Transverse colon (tissue), 4 donors: ENCODE measurements at regions not wholly inside any gene's neighbourhood (a gene's known extent, or its start where the extent isn't known, plus 50 kb on each side); places are given as distances from the start of the nearest gene placed in this dataset.

Source experiments
- DNase-seq: peaks from one replicate; pipeline ENCODE4 v3.0.0-alpha.2; 2019
- H3K27ac ChIP-seq, 4 donors: fragments of 200-600 bp; sonication (generic); 2 replicates each; pipeline ENCODE4 v1.5.1; 2016 to 2018; ENCODE audit warnings: inconsistent platforms in 4 of 4
- H3K27me3 ChIP-seq: fragments of 200-600 bp; sonication (generic); 2 replicates; pipeline ENCODE4 v1.5.1; 2017; ENCODE audit warnings: inconsistent platforms
- H3K36me3 ChIP-seq, 4 donors: fragments of 200-600 bp; sonication (generic); 2 replicates each; pipeline ENCODE4 v1.5.1; 2017 to 2019; ENCODE audit warnings: inconsistent platforms in 4 of 4
- H3K4me1 ChIP-seq, 4 donors: fragments of 200-600 bp; sonication (generic); 2 replicates each; pipeline ENCODE4 v1.5.1; 2017 to 2020; ENCODE audit warnings: inconsistent platforms in 4 of 4
- H3K4me3 ChIP-seq, 4 donors: fragments of 200-600 bp; sonication (generic); 1 replicate in 1 of 4; 2 replicates in 3 of 4; pipeline versions ENCODE4 v1.5.1 to v1.6.1; 2017 to 2019; ENCODE audit warnings: inconsistent platforms in 4 of 4
- H3K9me3 ChIP-seq, 2 donors: fragments of 200-600 bp; sonication (generic); 2 replicates each; pipeline ENCODE4 v1.5.1; 2017 to 2019; ENCODE audit warnings: inconsistent platforms in 2 of 2
- CTCF ChIP-seq, 5 experiments: fragments of 200-600 bp in 3 of 5; fragments of 450-650 bp in 2 of 5; sonication (generic) in 3 of 5; IDR thresholded peaks; 1 replicate in 2 of 5; 2 replicates in 3 of 5; pipeline ENCODE4 v1.5.1; 2016 to 2017; ENCODE audit warnings: antibody characterized with exemption in 5 of 5, inconsistent platforms in 3 of 5, mild to moderate bottlenecking in 2 of 5, moderate library complexity in 1 of 5
- EP300 ChIP-seq: sonication (generic); formaldehyde crosslinking; IDR thresholded peaks from one replicate; pipeline ENCODE4 v1.6.1; 2017; ENCODE audit warnings: antibody characterized with exemption, low read depth
- POLR2A ChIP-seq: fragments of 450-650 bp; IDR thresholded peaks from one replicate; pipeline ENCODE4 v1.6.1; 2016; ENCODE audit warnings: antibody characterized with exemption, mild to moderate bottlenecking, moderate library complexity
- POLR2AphosphoS5 ChIP-seq, 3 donors: sonication (generic); formaldehyde crosslinking; IDR thresholded peaks; one replicate each; pipeline ENCODE4 v1.6.1; 2016; ENCODE audit warnings: antibody characterized with exemption in 3 of 3
- WGBS, 2 donors: methylation state at CpG; one replicate each; pipeline ENCODE4 v1.1.5; 2018; ENCODE audit warnings: low coverage in 1 of 2; 5-methylcytosine and 5-hydroxymethylcytosine counted together
- in situ Hi-C, 4 donors: fragments of 200-750 bp; cut with MboI; loops; one replicate each; pipeline versions ENCODE4 v1.15.0 to v1.15.1; 2017; ENCODE audit warnings: low sequenced_read_pairs in 3 of 4, low pct_ligation_motif_present in 1 of 4, low pct_unique_long_range_greater_than_20kb in 1 of 4
- intact Hi-C: fragments of 100-400 bp; cut with DNase I; formaldehyde crosslinking; loops from one replicate; pipeline ENCODE4 v1.15.1; 2023; ENCODE audit warnings: low total_unique reads
- small RNA-seq, 4 donors: library from RNA; depleted of rRNA; stranded (forward); fragments of <200 nt; gene quantifications; one replicate each; pipeline ENCODE3, GENCODE V24; 2016

GRCh38 chr15:87089551-87089950 is 1009.9 kb downstream of the AGBL1 start:
- intact Hi-C loops (no loop called here), in situ Hi-C loops (loop anchor here in 1 of 4 donors (25.0 kb wide), 1 partner anchor 527 kb away; no protein-coding TSS in a partner anchor)
- no peaks in the 10 kb centered on the region for H3K36me3 ChIP-seq
- WGBS, 2 donors: 79 to 85% methylated on average over 2 of the region's 2 CpGs
- H3K9me3 ChIP-seq: no peaks in the 10 kb centered on the region
- H3K4me1 ChIP-seq: no peaks in the 10 kb centered on the region
- TF ChIP-seq POLR2A (no peak), CTCF (IDR thresholded peaks at IDR 0.05) (no peak)
- DNase-seq: no peak
- no peak overlapping the region for H3K27ac ChIP-seq
- no peak overlapping the region for H3K4me3 ChIP-seq
- H3K27me3 ChIP-seq: no peaks in the 10 kb centered on the region

- 74 to 78% methylated on average over 5 of the region's 5 CpGs for WGBS, 2 donors
- in situ Hi-C loops: loop anchor here in 1 of 4 donors (25.0 kb wide), 1 partner anchor 521 kb away; no protein-coding TSS in a partner anchor
- Histone ChIP-seq H3K4me1 (no peaks in the 10 kb centered on the region), H3K4me3 (no peak overlapping the region), H3K27me3 (no peaks in the 10 kb centered on the region), H3K9me3 (no peaks in the 10 kb centered on the region), H3K36me3 (no peaks in the 10 kb centered on the region), H3K27ac (no peak overlapping the region)
- intact Hi-C loops: no loop called here
- DNase-seq: no peak
- TF ChIP-seq EP300 (no peak), POLR2A (no peak), CTCF (IDR thresholded peaks at IDR 0.05) (no peak), POLR2AphosphoS5 (IDR thresholded peaks at IDR 0.05) (no peak)
These were observed 1003.5 kb downstream of the AGBL1 start for GRCh38 chr15:87083201-87083600.

DNA sequence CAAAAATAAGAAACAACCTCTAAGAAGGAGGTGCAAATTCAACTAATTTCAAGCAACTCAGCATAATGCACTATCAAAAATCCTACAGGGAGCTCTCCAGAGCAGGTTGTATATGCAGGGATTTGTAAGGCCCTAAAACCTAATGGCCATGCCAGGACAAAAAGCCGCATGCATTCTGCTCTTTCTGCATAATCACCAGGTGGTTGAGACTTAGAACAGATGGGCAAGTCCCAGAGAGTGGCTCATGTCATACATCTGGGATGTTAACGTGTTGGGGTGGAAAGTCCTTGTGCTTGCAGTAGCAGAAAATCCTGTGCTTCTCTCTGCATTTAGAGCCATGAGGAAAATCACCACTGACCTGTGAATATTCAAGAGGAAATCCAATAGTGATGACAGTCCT is 1002.9 kb downstream of the AGBL1 start:
- Histone ChIP-seq H3K36me3 (no peaks in the 10 kb centered on the region), H3K4me1 (no peaks in the 10 kb centered on the region), H3K27ac (no peak overlapping the region), H3K9me3 (no peaks in the 10 kb centered on the region), H3K4me3 (no peak overlapping the region), H3K27me3 (no peaks in the 10 kb centered on the region)
- WGBS, 2 donors: 66 to 73% methylated on average over 2 of the region's 2 CpGs
- no peak for TF ChIP-seq POLR2A
- TF ChIP-seq CTCF (IDR thresholded peaks at IDR 0.05): no peak
- TF ChIP-seq POLR2AphosphoS5 (IDR thresholded peaks at IDR 0.05): no peak
- TF ChIP-seq EP300: no peak
- in situ Hi-C loops: loop anchor here in 1 of 4 donors (25.0 kb wide), 1 partner anchor 520 kb away; no protein-coding TSS in a partner anchor
- no peak for DNase-seq
- intact Hi-C loops: no loop called here

- no peak for TF ChIP-seq EP300
- no peak for TF ChIP-seq POLR2A
- TF ChIP-seq POLR2AphosphoS5 (IDR thresholded peaks at IDR 0.05): no peak
- no peak for TF ChIP-seq CTCF (IDR thresholded peaks at IDR 0.05)
- H3K27ac ChIP-seq: no peak overlapping the region
- DNase-seq: no peak
- no peak overlapping the region for H3K4me3 ChIP-seq
- no peaks in the 10 kb centered on the region for H3K36me3 ChIP-seq
- 49 to 66% methylated on average over 5 of the region's 5 CpGs for WGBS, 2 donors
- H3K9me3 ChIP-seq: no peaks in the 10 kb centered on the region
- H3K4me1 ChIP-seq: no peaks in the 10 kb centered on the region
- intact Hi-C loops: no loop called here
- in situ Hi-C loops: loop anchor here in 1 of 4 donors (25.0 kb wide), 1 partner anchor 518 kb away; no protein-coding TSS in a partner anchor
- no peaks in the 10 kb centered on the region for H3K27me3 ChIP-seq
These were observed 1000.9 kb downstream of the AGBL1 start for GRCh38 chr15:87080547-87080946.

Small RNAs in the stretch of these regions (small RNA-seq; reads per million reads assigned to genes)
- 0 reads per million in 4 donors for gene RNU6-185P
